ENCODE measurements at regions not wholly inside any gene's neighbourhood (a gene's known extent, or its start where the extent isn't known, plus 50 kb on each side); places are given as distances from the start of the nearest gene placed in this dataset.
"Not testable (repeated sequence)": the region's sequence is repeated elsewhere in the genome, so short reads cannot be mapped to it uniquely, and the experiment has no call there.

DNA sequence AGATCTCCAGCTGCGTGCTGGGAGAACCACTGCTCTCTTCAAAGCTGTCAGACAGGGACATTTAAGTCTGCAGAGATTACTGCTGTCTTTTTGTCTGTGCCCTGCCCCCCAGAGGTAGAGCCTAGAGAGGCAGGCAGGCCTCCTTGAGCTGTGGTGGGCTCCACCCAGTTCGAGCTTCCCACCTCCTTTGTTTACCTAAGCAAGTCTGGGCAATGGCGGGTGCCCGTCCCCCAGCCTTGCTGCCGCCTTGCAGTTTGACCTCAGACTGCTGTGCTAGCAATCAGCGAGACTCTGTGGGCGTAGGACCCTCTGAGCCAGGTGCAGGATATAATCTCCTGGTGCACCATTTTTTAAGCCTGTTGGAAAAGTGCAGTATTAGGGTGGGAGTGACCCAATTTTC is 128.6 kb downstream of the ACTR3 start:
- DNase-seq (ENCODE audit: low read depth), result not testable (repeated sequence)

- no peak for DNase-seq (ENCODE audit: low read depth)
Observed at GRCh38 chr2:114020668-114021067, 130.8 kb downstream of the ACTR3 start.

- DNase-seq (ENCODE audit: low read depth), result peak; percentile 95
Observed at GRCh38 chr2:114022360-114023085, 132.6 kb downstream of the ACTR3 start.

GRCh38 chr2:114024326-114024725 is 134.4 kb downstream of the ACTR3 start:
- no peak for DNase-seq (ENCODE audit: low read depth)

GRCh38 chr2:114025030-114025429 is 135.1 kb downstream of the ACTR3 start:
- DNase-seq (ENCODE audit: low read depth), result no peak

- DNase-seq (ENCODE audit: low read depth), result no peak
Observed at GRCh38 chr2:114027437-114027836, 137.5 kb downstream of the ACTR3 start.

DNA sequence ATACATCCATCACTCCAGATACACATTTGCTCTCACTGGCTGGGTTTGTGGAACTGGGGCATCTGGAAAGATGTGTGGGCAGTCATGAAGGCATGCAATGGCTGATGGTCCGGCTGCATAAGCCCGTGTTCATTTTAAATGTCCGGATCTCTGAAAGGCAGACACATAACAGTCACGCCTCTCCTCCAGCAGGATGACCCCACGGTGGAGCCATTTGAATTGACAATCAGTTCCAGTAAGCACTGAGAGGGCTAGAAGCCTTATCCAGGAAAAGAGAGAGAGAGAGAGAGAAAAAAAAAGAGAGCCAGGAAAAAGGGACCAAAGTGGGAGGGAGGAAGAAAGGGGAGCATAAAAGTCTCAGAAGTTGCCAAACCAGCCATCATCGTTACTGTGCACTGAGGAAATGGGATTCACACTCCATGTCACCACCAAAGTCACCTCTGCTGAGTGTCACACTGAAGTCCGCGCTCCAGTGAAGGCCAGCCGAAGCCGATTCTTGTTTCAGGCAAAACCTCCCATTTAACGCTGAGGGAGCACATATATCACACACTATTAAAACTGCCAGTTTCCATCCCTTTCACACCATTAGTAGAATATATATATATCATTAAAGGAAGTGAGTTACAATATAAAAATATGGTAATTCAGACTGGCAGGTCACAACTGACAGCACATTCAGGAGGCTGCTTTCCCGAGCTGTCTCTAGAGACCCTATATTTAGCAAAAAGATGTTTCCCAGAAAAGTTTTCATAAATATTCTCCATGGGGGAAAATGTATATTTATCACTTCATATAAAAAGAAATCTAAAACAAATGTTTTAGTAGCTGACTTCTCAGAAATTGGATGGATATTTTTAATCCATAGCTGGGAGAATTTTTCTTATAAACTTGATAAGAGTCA is 142.0 kb downstream of the ACTR3 start:
- DNase-seq (ENCODE audit: low read depth), result no peak

DNA sequence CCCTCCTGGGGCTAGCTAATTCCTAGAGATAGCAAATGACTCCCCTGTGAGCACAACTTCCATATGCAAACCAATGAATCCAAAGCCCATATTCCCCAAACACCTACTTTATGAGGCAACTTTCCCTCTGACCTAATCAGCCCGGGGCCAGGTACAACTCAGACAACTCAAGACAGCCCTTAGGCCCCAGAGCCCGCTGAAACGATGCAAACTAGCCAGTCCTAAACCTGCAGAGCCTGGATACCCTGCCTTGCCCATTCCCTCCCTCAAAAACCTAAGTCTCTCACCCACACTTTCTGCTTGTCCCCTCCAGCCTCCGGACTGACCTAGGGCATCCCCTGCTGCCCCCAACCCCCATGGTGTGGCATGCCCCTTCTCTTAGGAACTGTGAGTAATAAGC is 142.8 kb downstream of the ACTR3 start:
- DNase-seq (ENCODE audit: low read depth), result no peak

DNA sequence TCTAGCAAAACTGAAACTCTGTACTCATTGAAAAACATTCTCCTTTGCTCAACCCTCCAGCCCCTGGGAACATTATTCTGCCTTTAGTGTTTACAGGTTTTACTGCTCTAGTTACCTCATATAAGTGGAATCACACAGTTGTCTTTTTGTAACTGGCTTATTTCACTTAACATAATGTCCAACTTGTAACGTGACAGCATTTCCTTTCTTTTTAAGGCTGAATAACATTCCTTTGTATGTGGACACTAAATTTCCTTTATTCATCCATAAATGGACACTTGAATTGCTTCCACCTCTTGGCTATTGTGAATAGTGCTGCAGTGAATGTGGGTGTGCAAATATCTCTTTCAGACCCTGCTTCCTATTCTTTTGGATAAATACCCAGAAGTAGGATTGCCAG is 144.9 kb downstream of the ACTR3 start:
- DNase-seq (ENCODE audit: low read depth), result no peak

GRCh38 chr2:114038710-114039109 is 148.8 kb downstream of the ACTR3 start:
- DNase-seq (ENCODE audit: low read depth), result no peak

DNA sequence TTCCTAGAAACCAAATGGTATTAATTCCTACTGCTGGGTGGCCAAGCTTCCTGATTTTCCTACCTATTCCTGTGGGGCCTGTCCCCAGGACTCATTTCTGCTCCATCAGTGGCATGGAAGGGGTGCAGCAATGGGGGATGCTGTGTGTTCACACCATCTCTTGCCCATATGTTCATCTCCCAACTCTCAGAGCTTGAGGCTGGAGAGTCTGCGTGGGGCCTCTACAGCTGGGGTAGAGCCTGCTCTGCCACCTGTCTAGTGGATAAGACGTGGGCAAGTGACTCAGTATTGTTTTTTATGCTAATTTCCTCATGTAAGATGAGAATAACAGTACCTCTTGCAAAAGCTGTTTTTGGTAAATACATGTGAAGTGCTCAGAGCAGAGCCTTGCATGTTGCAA is 149.8 kb downstream of the ACTR3 start:
- no peak for DNase-seq (ENCODE audit: low read depth)

DNA sequence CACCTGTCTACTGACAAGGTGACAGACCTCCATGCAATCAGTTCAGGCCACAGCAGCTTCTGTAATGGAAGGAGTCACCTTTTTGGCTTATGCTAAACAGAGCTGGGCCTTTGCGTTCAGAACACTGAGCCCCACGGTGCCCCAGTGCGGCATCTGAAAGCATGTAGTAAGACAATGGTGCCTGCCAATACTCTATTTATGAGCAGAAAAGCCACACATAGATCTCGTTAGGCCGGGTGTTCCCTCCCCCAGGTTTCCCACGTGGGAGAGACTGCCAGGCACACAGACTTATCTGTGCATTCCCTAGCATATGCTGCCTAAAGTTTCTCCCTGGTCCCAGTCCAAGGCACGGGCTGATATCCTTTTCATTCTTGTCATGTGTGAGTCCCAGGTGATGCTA is 150.9 kb downstream of the ACTR3 start:
- DNase-seq (ENCODE audit: low read depth), result no peak

GRCh38 chr2:114044985-114045384 is 155.1 kb downstream of the ACTR3 start:
- DNase-seq (ENCODE audit: low read depth), result no peak

GRCh38 chr2:114046373-114046772 is 156.5 kb downstream of the ACTR3 start:
- no peak for DNase-seq (ENCODE audit: low read depth)

GRCh38 chr2:114046866-114047435 is 157.1 kb downstream of the ACTR3 start:
- DNase-seq (ENCODE audit: low read depth), result no peak

GRCh38 chr2:114049280-114049679 is 159.4 kb downstream of the ACTR3 start:
- no peak for DNase-seq (ENCODE audit: low read depth)

GRCh38 chr2:114049826-114050225 is 159.9 kb downstream of the ACTR3 start:
- DNase-seq (ENCODE audit: low read depth), result no peak

GRCh38 chr2:114056294-114057143 is 166.6 kb downstream of the ACTR3 start:
- DNase-seq (ENCODE audit: low read depth), result no peak

GRCh38 chr2:114057638-114058037 is 167.7 kb downstream of the ACTR3 start:
- DNase-seq (ENCODE audit: low read depth), result no peak

GRCh38 chr2:114061566-114062098 is 171.7 kb downstream of the ACTR3 start:
- DNase-seq (ENCODE audit: low read depth), result no peak

- no peak for DNase-seq (ENCODE audit: low read depth)
Observed at GRCh38 chr2:114063346-114063745, 173.5 kb downstream of the ACTR3 start.

DNA sequence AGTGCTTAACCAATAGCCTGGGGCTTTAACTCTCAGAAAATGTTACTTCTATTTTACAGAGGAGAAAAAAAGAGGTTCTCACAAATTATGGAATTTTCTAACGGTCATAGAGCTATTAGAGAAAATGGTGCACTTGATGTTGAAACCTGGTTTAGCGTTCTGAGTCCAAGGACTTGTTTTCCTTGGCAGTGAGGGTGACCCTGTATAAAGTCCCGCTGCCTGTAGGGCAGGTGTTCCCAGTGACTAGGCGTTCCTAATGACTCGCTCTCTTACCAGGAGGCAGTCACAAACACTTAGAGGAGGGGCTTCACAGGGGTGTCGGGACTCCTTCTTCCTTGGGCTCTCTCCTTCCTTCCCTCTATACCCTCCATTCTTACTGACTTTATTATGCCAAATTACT is 175.8 kb downstream of the ACTR3 start:
- DNase-seq (ENCODE audit: low read depth), result no peak

Measured in stromal cell of bone marrow (primary cell).